NCI-H146 treated with DMSO at 0.1 percent for 48 hours (cell line): ENCODE measurements at regions not wholly inside any gene's neighbourhood (a gene's known extent, or its start where the extent isn't known, plus 50 kb on each side); places are given as distances from the start of the nearest gene placed in this dataset.

Experiments used
- DNase-seq: peaks from one replicate; lab custom pipeline; 2025; ENCODE audit not compliant: unreplicated experiment; lab: John Stamatoyannopoulos, UW

GRCh38 chr1:200319148-200319547 is 90.7 kb downstream of the ZNF281 start:
- no peak for DNase-seq

GRCh38 chr1:200317236-200317635 is 92.6 kb downstream of the ZNF281 start:
- no peak for DNase-seq

- no peak for DNase-seq
These were observed 93.6 kb downstream of the ZNF281 start for GRCh38 chr1:200316148-200316803.

GRCh38 chr1:200314085-200314750 is 95.6 kb downstream of the ZNF281 start:
- no peak for DNase-seq

GRCh38 chr1:200311256-200311655 is 98.6 kb downstream of the ZNF281 start:
- DNase-seq = no peak

- DNase-seq = no peak
These were observed 99.0 kb downstream of the ZNF281 start for GRCh38 chr1:200310824-200311223.

- DNase-seq = no peak
These were observed 102.1 kb downstream of the ZNF281 start for GRCh38 chr1:200307755-200308066.

GRCh38 chr1:200306944-200307754 is 102.7 kb downstream of the ZNF281 start:
- DNase-seq = no peak

- no peak for DNase-seq
These were observed 104.0 kb downstream of the ZNF281 start for GRCh38 chr1:200305806-200306205.

- DNase-seq = no peak
These were observed 105.7 kb downstream of the ZNF281 start for GRCh38 chr1:200304171-200304570.

GRCh38 chr1:200302921-200303290 is 106.9 kb downstream of the ZNF281 start:
- no peak for DNase-seq

- DNase-seq = no peak
These were observed 107.5 kb downstream of the ZNF281 start for GRCh38 chr1:200302192-200302920.

- no peak for DNase-seq
These were observed 108.7 kb downstream of the ZNF281 start for GRCh38 chr1:200301152-200301551.

GRCh38 chr1:200299571-200299970 is 110.3 kb downstream of the ZNF281 start:
- DNase-seq = no peak

GRCh38 chr1:200298242-200298641 is 111.6 kb downstream of the ZNF281 start:
- DNase-seq = no peak

GRCh38 chr1:200296091-200296661 is 113.7 kb downstream of the ZNF281 start:
- no peak for DNase-seq

GRCh38 chr1:200294241-200294640 is 115.6 kb downstream of the ZNF281 start:
- DNase-seq = no peak

GRCh38 chr1:200292699-200293098 is 117.1 kb downstream of the ZNF281 start:
- DNase-seq = no peak

GRCh38 chr1:200291106-200291505 is 118.7 kb downstream of the ZNF281 start:
- no peak for DNase-seq

- no peak for DNase-seq
These were observed 119.7 kb downstream of the ZNF281 start for GRCh38 chr1:200290010-200290685.

- DNase-seq = no peak
These were observed 121.6 kb downstream of the ZNF281 start for GRCh38 chr1:200288226-200288625.
